GM19023 (cell line): ENCODE measurements at regions not wholly inside any gene's neighbourhood (a gene's known extent, or its start where the extent isn't known, plus 50 kb on each side); places are given as distances from the start of the nearest gene placed in this dataset.
"Not testable (repeated sequence)": the region's sequence is repeated elsewhere in the genome, so short reads cannot be mapped to it uniquely, and the experiment has no call there.

ENCODE experiments used
- ATAC-seq: cut with Tn5 transposase; IDR thresholded peaks from one replicate; pipeline ENCODE4 v1.9.1; 2021; ENCODE audit warnings: mild to moderate bottlenecking, moderate library complexity; ENCODE audit not compliant: unreplicated experiment

DNA sequence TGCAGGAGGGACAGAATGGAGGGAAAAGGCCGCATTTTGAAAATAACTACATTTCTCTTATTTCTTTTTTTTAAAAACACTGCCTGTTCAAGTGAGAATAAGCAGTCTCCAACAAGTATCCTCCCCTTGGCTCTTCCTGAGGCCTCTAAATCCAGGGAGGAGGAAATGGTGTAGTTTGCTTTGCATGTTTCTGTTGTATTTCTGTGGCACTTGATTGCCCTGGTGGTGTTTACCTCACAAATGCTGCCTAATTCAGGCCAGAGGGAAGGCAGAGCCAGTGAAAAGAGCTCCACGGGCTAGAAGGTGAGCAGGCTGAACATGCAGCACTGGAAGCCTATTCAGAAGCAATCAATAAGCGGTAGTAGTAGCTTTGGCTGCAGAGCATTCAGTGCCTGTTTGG is 149.3 kb upstream of the ATP11B start:
- ATAC-seq = no peak

DNA sequence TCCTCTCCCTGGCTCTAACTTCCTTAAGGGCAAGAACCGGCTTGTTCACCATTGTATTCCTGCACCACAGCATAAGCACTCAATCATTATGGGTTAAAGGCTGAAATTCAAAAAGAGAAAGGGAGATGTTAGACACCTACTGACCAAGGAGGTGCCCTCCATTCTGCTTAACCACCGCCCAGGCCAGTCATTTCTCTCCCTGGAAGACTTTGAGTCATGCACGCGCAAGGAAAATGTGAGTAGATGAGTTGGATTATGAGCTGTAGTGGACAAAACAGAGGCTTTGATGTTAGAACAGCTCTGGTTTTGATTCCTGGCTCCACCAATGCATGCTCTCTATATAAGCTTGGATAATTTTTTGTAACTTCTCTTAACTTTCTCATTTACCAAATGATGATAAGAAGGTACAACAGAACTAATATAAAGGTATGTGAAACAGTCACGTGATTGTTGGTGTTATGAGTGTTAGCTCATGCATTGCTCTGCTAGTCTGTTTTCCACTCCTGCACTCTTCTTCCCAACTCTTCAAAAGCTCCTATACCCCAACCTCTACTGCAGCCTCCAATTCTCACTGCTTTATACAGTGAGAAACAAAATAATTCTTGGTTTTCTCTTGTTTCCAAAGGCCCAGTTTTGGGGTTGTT is 148.4 kb upstream of the ATP11B start:
- ATAC-seq = no peak

DNA sequence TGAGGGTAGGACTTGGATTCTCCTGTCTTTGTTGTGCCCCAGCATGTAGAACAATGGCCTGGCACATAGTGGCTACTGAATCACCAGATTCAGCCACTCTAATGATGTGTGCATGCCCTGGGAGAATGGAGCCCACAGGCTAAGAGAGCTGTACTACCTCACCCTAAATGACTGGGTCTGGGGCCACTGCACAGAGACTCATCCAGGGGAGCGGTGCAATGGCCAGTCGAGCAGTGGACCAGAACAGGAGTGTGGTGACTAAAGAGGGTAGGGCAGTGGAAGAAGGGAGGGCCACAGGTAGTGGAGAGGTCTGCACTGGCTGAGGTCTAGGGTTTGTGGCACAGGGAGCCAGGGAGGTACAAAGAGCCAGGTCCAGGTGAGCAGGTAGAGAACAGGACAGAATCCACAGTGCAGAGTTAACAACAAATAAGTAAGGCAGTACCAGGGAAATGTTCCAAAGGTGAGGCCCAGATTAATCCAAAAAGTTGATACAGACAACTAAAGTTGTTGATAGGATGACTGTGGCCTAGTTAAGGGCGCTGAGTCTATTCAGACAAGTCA is 142.7 kb upstream of the ATP11B start:
- ATAC-seq = no peak

DNA sequence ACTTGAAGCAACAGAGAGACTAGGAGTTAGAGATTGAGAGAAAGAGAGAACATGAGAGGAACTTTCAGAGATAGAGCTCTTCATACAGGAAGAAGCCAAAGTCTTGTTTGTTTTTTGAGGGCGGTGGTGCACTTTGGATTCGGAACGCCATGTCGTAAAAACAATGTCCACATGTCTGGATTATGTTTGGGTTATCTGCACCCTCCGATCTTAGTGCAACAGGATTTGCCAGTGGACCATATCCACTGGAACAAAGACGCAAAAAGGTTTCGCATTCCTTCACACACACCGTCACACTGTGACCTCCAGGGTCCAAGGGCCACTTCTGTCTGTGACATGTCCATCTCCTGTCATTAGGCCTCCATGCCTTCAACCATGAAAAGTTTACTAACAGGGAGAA is 141.8 kb upstream of the ATP11B start:
- ATAC-seq = no peak

- ATAC-seq = not testable (repeated sequence)
Observed at GRCh38 chr3:182653065-182653464, 140.2 kb upstream of the ATP11B start.

GRCh38 chr3:182668541-182668940 is 124.8 kb upstream of the ATP11B start:
- no peak for ATAC-seq

GRCh38 chr3:182668974-182669373 is 124.3 kb upstream of the ATP11B start:
- no peak for ATAC-seq

- no peak for ATAC-seq
Observed at GRCh38 chr3:182671541-182671940, 121.8 kb upstream of the ATP11B start.

DNA sequence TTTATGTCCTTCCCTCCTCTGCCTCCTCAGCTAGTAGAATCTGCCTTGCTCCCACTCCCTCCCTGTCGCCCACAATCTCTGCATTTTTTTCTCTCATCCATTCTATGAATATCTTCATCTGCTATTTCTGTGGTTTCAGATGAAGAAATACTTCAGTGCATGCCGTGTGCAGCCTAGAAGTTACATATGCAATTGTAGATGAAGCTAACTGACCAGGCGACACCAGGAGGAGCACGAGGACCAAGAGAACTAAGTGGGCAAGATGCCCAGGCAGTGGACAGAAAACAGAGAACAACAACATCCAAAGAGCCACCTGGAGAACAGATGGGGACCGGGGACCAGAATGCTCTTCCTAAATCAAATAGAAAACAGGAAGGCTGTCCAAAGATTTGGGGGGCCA is 121.4 kb upstream of the ATP11B start:
- ATAC-seq = no peak

DNA sequence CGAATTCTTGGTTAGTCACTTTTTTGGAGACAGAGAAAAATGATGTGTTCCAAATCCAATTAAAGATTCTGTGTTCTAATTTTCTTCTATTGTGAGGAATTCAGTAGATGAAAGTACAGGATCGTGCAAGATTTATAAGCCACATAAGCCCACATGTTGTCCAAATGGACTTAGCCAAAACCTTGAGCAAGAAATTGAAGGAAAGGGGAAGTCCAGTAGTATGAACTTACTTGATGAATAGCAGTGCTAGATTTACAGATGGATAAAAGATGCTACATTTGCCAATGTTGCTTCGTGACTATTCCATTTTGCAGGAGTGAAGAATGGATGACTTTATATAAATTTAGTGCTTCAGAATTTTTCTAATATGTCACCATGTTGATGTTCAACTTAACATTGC is 120.0 kb upstream of the ATP11B start:
- no peak for ATAC-seq

DNA sequence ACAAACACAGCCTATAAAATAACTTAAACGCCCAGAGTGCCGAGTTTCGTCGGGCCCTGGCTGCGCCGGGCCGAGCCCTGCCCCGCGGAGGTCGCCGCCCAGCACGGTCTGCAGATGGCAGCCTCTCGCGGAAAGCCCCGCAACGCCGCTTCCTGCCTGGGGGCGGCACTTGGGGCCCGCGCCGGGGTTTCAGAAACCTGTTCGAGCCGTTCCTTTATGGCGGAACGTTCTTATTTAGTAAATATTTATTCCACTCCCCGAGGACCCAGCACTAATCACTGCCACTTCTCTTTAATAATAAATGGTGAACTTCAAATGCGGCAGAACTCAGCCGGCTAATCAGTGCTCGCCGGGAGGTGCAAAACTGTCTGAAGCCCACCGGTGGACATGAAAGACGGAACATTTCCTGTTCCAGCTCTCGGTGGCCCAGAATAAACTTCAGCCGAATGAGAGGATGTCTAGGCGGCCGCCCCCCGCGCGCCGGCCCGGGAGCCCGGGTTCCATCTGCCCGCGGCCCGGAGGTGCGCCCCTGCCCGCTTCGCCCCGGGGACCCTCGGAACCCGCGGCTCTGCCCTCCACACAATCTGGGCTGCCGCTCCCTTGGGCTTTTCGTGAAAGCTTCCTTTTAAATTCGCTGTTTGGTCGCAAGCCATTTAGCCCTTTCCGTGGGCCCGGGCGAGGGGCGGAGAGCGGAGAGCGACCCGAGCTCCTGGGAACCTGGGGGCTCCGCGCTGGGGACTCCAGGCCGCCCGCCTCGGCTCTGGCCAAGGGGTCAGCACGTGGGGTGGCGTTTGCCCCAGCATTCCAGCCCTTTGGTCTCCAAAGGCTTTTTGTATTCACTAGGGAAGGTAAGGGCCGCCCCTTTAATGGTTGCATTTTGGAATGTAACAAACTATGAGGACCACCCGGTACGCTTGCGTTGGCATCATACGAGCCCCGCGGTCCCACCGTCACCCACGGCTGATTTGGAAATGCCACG is 110.8 kb upstream of the ATP11B start:
- ATAC-seq = peak; percentile 91

GRCh38 chr3:182683453-182683852 is 109.9 kb upstream of the ATP11B start:
- ATAC-seq = peak; percentile 57

DNA sequence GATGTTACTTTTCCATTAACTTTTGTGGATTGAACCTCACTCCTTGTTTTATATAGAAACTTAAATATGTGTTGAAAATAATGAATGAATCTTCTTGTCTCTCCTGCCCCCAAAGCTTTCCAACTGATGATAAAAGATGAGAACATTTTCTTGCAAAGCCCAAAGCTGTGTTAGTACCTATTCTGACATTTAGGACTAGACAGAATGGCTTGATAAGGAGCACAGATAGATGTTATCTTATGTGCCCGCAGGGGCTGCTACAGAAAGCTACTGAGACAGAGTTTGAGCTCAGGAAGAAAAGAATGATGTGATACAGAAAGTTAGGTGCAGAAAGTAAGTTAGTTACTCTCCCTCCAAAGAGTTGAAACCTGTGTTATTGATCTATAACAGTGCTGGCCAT is 109.4 kb upstream of the ATP11B start:
- ATAC-seq = no peak

GRCh38 chr3:182686033-182686886 is 107.0 kb upstream of the ATP11B start:
- no peak for ATAC-seq

GRCh38 chr3:182690172-182690571 is 103.1 kb upstream of the ATP11B start:
- ATAC-seq = no peak

DNA sequence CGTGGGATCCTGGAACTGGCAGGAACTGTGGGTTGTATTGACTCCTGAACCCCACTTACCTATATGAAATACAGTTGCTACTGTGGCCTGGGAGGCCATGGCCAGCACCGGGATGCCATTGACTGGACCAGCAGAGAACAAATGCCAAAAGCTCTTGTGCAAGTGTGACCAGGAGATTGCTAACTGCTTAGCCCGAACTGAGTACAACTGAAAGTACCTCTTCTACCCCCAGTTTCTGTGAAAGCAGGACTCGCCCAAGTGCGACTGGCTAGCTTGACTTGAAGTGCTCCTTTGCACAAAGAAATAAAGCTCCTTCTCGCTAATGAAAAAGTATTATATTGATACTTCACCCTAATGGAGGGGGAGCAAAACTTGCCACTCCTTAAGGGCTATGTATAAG is 101.3 kb upstream of the ATP11B start:
- ATAC-seq = peak; percentile 95

DNA sequence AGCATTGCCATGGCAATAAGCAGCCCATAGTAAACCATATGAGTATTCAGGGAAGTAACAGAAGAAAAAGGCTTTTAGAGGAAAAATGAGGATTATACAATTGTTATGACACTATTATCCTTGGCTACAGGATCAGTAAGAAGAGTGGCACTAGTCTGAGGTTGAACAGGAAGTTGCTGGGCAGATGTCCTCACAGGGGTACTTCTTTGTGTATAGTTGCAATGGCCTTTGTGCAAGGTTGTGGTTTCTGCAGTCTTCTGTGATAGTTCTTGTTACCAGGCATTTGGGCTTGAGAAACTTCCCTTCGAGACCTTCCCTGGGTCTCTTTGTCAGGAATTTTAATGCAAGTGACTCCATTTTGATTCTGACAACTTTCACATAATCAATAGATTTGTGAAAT is 100.6 kb upstream of the ATP11B start:
- ATAC-seq = peak; percentile 36

DNA sequence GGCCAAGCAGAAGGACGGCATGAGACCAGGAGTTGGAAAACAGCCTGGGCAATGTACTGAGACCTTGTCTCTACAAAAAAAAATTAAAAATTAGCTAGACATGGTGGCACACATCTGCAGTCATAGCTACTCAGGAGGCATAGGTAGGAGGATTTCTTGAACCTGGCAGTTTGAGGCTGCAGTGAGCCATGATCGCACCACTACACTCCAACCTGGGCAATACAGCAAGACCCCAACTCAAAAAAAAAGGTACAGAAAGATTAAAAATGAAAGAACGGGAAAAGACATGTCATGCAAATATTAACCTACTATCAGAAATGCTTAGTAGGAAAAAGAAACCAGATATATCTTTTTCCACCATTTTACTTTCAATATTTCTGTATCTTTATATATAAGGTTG is 99.6 kb upstream of the ATP11B start:
- no peak for ATAC-seq

- ATAC-seq = no peak
Observed at GRCh38 chr3:182696916-182697315, 96.4 kb upstream of the ATP11B start.

GRCh38 chr3:182697345-182697919 is 95.9 kb upstream of the ATP11B start:
- ATAC-seq = no peak

GRCh38 chr3:182698078-182698477 is 95.2 kb upstream of the ATP11B start:
- no peak for ATAC-seq
